ENCODE measurements at regions not wholly inside any gene's neighbourhood (a gene's known extent, or its start where the extent isn't known, plus 50 kb on each side); places are given as distances from the start of the nearest gene placed in this dataset.

DNA sequence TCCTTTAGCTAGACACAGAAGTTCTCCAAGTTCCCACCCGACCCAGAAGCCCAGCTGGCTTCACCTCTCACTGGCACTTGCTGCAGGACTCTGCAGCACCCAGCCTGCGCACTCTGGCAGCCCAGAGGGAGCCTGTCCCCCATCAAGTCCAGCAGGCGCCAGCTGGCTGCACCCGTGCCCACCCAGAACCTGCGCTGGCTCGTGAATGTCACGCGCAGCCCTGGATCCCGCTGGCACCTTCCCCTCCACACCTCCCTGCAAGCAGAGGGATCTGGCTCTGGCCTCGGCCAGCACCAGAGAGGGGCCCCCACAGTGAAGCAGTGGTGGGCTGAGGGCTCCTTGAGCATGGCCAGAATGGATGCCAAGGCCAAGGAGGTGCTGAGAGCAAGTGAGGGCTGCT is 187.6 kb upstream of the HAND2 start:
- Histone ChIP-seq H3K27me3 (ENCODE audit: insufficient read depth, low read depth) (no peaks in the 10 kb centered on the region), H4K20me1 (ENCODE audit: insufficient read depth) (no peaks in the 10 kb centered on the region), H2AFZ (ENCODE audit: low read depth) (no peak overlapping the region), H3K9ac (no peak overlapping the region), H3K4me2 (no peak overlapping the region), H3K36me3 (ENCODE audit: insufficient read depth) (no peaks in the 10 kb centered on the region), H3K4me1 (ENCODE audit: low read depth, poor library complexity, severe bottlenecking) (no peaks in the 10 kb centered on the region), H3K4me3 (IDR thresholded peaks at IDR 0.05; ENCODE audit: insufficient read depth, low read depth, low read length) (no peak overlapping the region), H3K27ac (no peak overlapping the region), H3K79me2 (ENCODE audit: insufficient read depth, low read depth) (no peaks in the 10 kb centered on the region)
- TF ChIP-seq, protein P1, sequence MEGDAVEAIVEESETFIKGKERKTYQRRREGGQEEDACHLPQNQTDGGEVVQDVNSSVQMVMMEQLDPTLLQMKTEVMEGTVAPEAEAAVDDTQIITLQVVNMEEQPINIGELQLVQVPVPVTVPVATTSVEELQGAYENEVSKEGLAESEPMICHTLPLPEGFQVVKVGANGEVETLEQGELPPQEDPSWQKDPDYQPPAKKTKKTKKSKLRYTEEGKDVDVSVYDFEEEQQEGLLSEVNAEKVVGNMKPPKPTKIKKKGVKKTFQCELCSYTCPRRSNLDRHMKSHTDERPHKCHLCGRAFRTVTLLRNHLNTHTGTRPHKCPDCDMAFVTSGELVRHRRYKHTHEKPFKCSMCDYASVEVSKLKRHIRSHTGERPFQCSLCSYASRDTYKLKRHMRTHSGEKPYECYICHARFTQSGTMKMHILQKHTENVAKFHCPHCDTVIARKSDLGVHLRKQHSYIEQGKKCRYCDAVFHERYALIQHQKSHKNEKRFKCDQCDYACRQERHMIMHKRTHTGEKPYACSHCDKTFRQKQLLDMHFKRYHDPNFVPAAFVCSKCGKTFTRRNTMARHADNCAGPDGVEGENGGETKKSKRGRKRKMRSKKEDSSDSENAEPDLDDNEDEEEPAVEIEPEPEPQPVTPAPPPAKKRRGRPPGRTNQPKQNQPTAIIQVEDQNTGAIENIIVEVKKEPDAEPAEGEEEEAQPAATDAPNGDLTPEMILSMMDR (conservative IDR thresholded peaks at IDR 0.05; ENCODE audit: low read depth, low read length): no peak

DNA sequence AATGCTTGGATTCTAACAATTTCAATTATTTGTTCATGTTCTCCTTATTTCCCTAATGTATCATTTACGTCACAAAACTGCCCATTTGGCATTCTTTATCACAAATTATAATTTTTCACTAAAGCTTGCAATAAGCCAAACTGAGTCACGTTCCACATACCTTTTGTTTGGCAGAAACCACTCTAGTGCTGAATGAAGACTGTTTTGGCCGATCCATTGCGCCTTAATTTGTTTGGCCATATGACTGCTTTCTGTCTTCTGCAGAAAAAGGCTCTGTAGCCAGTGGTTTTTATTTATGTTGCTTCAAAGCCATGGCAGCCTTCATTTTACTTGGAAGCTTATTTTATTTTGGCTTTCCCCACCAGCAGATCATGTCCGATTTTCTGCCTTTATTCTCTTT is 184.4 kb upstream of the HAND2 start:
- Histone ChIP-seq H3K4me2 (no peak overlapping the region), H4K20me1 (ENCODE audit: insufficient read depth) (no peaks in the 10 kb centered on the region), H3K4me1 (ENCODE audit: low read depth, poor library complexity, severe bottlenecking) (no peaks in the 10 kb centered on the region), H2AFZ (ENCODE audit: low read depth) (no peak overlapping the region), H3K79me2 (ENCODE audit: insufficient read depth, low read depth) (no peaks in the 10 kb centered on the region), H3K27ac (no peak overlapping the region), H3K4me3 (IDR thresholded peaks at IDR 0.05; ENCODE audit: insufficient read depth, low read depth, low read length) (no peak overlapping the region), H3K36me3 (ENCODE audit: insufficient read depth) (no peaks in the 10 kb centered on the region), H3K27me3 (ENCODE audit: insufficient read depth, low read depth) (no peaks in the 10 kb centered on the region), H3K9ac (no peak overlapping the region)
- TF ChIP-seq, protein P1 (conservative IDR thresholded peaks at IDR 0.05; ENCODE audit: low read depth, low read length): no peak

GRCh38 chr4:173713026-173713425 is 183.0 kb upstream of the HAND2 start:
- Histone ChIP-seq H3K36me3 (ENCODE audit: insufficient read depth) (no peaks in the 10 kb centered on the region), H3K9ac (no peak overlapping the region), H3K4me3 (IDR thresholded peaks at IDR 0.05; ENCODE audit: insufficient read depth, low read depth, low read length) (no peak overlapping the region), H3K4me2 (no peak overlapping the region), H4K20me1 (ENCODE audit: insufficient read depth) (no peaks in the 10 kb centered on the region), H2AFZ (ENCODE audit: low read depth) (no peak overlapping the region), H3K4me1 (ENCODE audit: low read depth, poor library complexity, severe bottlenecking) (no peaks in the 10 kb centered on the region), H3K27ac (no peak overlapping the region), H3K79me2 (ENCODE audit: insufficient read depth, low read depth) (no peaks in the 10 kb centered on the region), H3K27me3 (ENCODE audit: insufficient read depth, low read depth) (no peaks in the 10 kb centered on the region)
- TF ChIP-seq, protein P1 (conservative IDR thresholded peaks at IDR 0.05; ENCODE audit: low read depth, low read length): no peak

DNA sequence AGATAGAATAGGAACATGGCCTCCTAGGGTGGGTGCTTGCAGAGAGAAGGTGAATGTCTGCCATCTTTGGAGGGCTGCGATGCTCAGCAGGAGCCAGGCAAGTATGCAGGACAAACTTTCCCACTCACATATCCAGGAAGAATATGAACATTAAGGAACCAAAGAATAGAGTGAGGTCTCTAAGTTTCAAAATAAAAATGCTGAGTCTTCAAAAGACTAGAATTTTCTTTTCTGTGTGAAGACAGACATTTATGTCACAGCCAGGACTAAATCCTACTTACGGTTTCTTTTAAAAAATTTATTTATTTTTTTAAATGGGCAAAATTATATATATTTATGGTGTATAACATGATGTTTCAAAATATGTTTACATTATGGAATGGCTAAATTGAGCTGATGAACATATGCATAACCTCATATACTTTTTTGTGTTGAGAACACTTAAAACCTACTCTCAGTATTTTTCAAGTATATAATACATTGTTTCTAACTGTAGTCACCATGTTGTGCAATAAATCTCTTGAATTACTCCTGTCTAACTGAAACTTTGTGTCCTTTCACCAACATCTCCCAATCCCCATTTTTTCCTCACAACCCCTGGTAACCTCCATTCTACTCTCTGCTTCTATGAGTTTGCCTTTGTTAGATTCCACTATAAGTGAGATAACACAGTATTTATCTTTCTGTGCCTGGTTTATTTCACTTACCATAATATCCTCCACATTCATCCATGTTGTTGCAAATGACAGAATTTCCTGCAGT is 177.8 kb upstream of the HAND2 start:
- no peaks in the 10 kb centered on the region for H3K36me3 ChIP-seq (ENCODE audit: insufficient read depth)

More for the DNA sequence above, 177.8 kb upstream of the HAND2 start:
- Histone ChIP-seq H3K27ac (no peak overlapping the region), H2AFZ (ENCODE audit: low read depth) (no peak overlapping the region), H4K20me1 (ENCODE audit: insufficient read depth) (no peaks in the 10 kb centered on the region), H3K4me1 (ENCODE audit: low read depth, poor library complexity, severe bottlenecking) (no peaks in the 10 kb centered on the region), H3K27me3 (ENCODE audit: insufficient read depth, low read depth) (no peaks in the 10 kb centered on the region), H3K79me2 (ENCODE audit: insufficient read depth, low read depth) (no peaks in the 10 kb centered on the region), H3K4me2 (no peak overlapping the region), H3K9ac (no peak overlapping the region), H3K4me3 (IDR thresholded peaks at IDR 0.05; ENCODE audit: insufficient read depth, low read depth, low read length) (no peak overlapping the region)
- TF ChIP-seq, protein P1 (conservative IDR thresholded peaks at IDR 0.05; ENCODE audit: low read depth, low read length): no peak
